IMR-90 (cell line): ENCODE measurements at regions not wholly inside any gene's neighbourhood (a gene's known extent, or its start where the extent isn't known, plus 50 kb on each side); places are given as distances from the start of the nearest gene placed in this dataset.

ENCODE experiments used
- ATAC-seq: fragments of 200-7000 bp; cut with Tn5 transposase; 2 replicates; pipeline ENCODE4 v1.9.1; 2020; ENCODE audit warnings: low read depth, mild to moderate bottlenecking, moderate library complexity
- BruUV-seq: library from RNA; stranded (reverse); fragments of 400-500 nt; replicated peaks from 2 replicates; lab custom pipeline; 2021; lab: Mats Ljungman, UMichigan
- CTCF ChIA-PET: fragments of 300-600 bp; formaldehyde crosslinking; extraction: SDS; loops from one replicate; lab custom pipeline; 2021; ENCODE audit warnings: antibody characterized with exemption; lab: Yijun Ruan, JAX
- POLR2A ChIA-PET: fragments of 300-600 bp; sonication (Branson Sonifier 250); formaldehyde crosslinking; loops from one replicate; lab custom pipeline; 2022; ENCODE audit warnings: antibody characterized with exemption; ENCODE audit not compliant: unreplicated experiment; lab: Charles Lee
- DNase-seq: peaks from one replicate; pipeline ENCODE4 v3.0.0; 2013
- H2AFZ ChIP-seq: replicated peaks from 2 replicates; pipeline ENCODE3; 2013; ENCODE audit warnings: low read length, mild to moderate bottlenecking; ENCODE audit not compliant: poor library complexity
- H2AK5ac ChIP-seq: 2 replicates; pipeline ENCODE4 v1.6.1; 2013; ENCODE audit warnings: low read depth, low read length, inconsistent platforms
- H2AK9ac ChIP-seq: replicated peaks from 2 replicates; pipeline ENCODE3; 2013; ENCODE audit warnings: mild to moderate bottlenecking, low read depth, low read length, moderate library complexity; ENCODE audit not compliant: poor library complexity
- H2BK120ac ChIP-seq: 2 replicates; pipeline ENCODE4 v1.6.1; 2013; ENCODE audit warnings: low read depth, low read length, inconsistent platforms
- H2BK15ac ChIP-seq: 3 replicates; pipeline ENCODE4 v1.6.1; 2013; ENCODE audit warnings: low read depth, low read length, inconsistent platforms
- H2BK20ac ChIP-seq: 2 replicates; pipeline ENCODE4 v1.6.1; 2013; ENCODE audit warnings: low read depth, mild to moderate bottlenecking, inconsistent platforms, low read length, moderate library complexity
- H2BK5ac ChIP-seq: 2 replicates; pipeline ENCODE4 v1.6.1; 2013; ENCODE audit warnings: mild to moderate bottlenecking, low read depth, low read length, inconsistent platforms; ENCODE audit not compliant: poor library complexity, severe bottlenecking
- H3K14ac ChIP-seq: replicated peaks from 2 replicates; pipeline ENCODE4 v1.6.1; 2013; ENCODE audit warnings: low read depth, low read length, inconsistent platforms
- H3K18ac ChIP-seq: 2 replicates; pipeline ENCODE4 v1.6.1; 2013; ENCODE audit warnings: low read depth, low read length, control low read depth
- H3K23ac ChIP-seq: 2 replicates; pipeline ENCODE4 v1.6.1; 2013; ENCODE audit warnings: low read depth, low read length, inconsistent platforms
- H3K27ac ChIP-seq: 2 replicates; pipeline ENCODE4 v1.5.1; 2013; ENCODE audit warnings: mild to moderate bottlenecking, control low read depth, low read length; ENCODE audit not compliant: insufficient read depth
- H3K27me3 ChIP-seq: 2 replicates; pipeline ENCODE4 v1.6.1; 2013; ENCODE audit warnings: low read length; ENCODE audit not compliant: control insufficient read depth, insufficient read depth
- H3K36me3 ChIP-seq: 2 replicates; pipeline ENCODE4 v1.6.1; 2013; ENCODE audit warnings: low read length, mixed read lengths; ENCODE audit not compliant: control insufficient read depth, insufficient read depth
- H3K4ac ChIP-seq: 2 replicates; pipeline ENCODE4 v1.6.1; 2013; ENCODE audit warnings: low read depth, low read length, inconsistent platforms
- H3K4me1 ChIP-seq: 2 replicates; pipeline ENCODE4 v1.6.1; 2013; ENCODE audit warnings: low read length, mixed read lengths; ENCODE audit not compliant: control insufficient read depth, insufficient read depth
- H3K4me2 ChIP-seq: 2 replicates; pipeline ENCODE4 v1.6.1; 2013; ENCODE audit warnings: low read depth, mild to moderate bottlenecking, control low read depth, low read length, moderate library complexity
- H3K4me3 ChIP-seq: 2 replicates; pipeline ENCODE4 v1.5.1; 2013; ENCODE audit warnings: low read depth, mild to moderate bottlenecking, control low read depth, low read length, moderate library complexity; ENCODE audit not compliant: insufficient read depth
- H3K56ac ChIP-seq: 2 replicates; pipeline ENCODE4 v1.6.1; 2013; ENCODE audit warnings: low read length, inconsistent platforms; ENCODE audit not compliant: insufficient read depth; ENCODE audit errors: extremely low read depth
- H3K79me1 ChIP-seq, 2 experiments: 2 replicates each; pipeline ENCODE4 v1.6.1; 2013; ENCODE audit warnings: low read length in 2 of 2, inconsistent platforms in 1 of 2, low read depth in 1 of 2
- H3K9ac ChIP-seq: 2 replicates; pipeline ENCODE4 v1.6.1; 2013; ENCODE audit warnings: low read depth, low read length, control low read depth
- H3K9me1 ChIP-seq: 2 replicates; pipeline ENCODE4 v1.6.1; 2013; ENCODE audit warnings: low read length, inconsistent platforms; ENCODE audit not compliant: insufficient read depth
- H3K9me3 ChIP-seq: 2 replicates; pipeline ENCODE4 v1.6.1; 2013; ENCODE audit warnings: low read length; ENCODE audit not compliant: control insufficient read depth, insufficient read depth
- H4K20me1 ChIP-seq: 2 replicates; pipeline ENCODE4 v1.6.1; 2013; ENCODE audit warnings: low read length, inconsistent platforms; ENCODE audit not compliant: insufficient read depth
- H4K5ac ChIP-seq: 2 replicates; pipeline ENCODE4 v1.6.1; 2013; ENCODE audit warnings: mild to moderate bottlenecking, low read depth, low read length, control low read depth
- H4K8ac ChIP-seq, 2 experiments: 2 replicates each; pipeline ENCODE4 v1.6.1; 2013; ENCODE audit warnings: low read depth in 2 of 2, low read length in 2 of 2, control low read depth in 1 of 2, inconsistent platforms in 1 of 2
- H4K91ac ChIP-seq: 2 replicates; pipeline ENCODE4 v1.6.1; 2013; ENCODE audit warnings: low read depth, low read length, inconsistent platforms; ENCODE audit not compliant: insufficient read depth
- CEBPB ChIP-seq: IDR thresholded peaks from 2 replicates; pipeline ENCODE4 v1.6.1; 2012; ENCODE audit warnings: low read depth, low read length, improper control_type of control experiment
- RAD21 ChIP-seq: IDR thresholded peaks from 2 replicates; pipeline ENCODE4 v1.6.1; 2012; ENCODE audit warnings: low read length, improper control_type of control experiment
- WGBS, 2 experiments: methylation state at CpG; one replicate each; pipeline versions ENCODE4 v1.1.5 to v1.1.7; 2013; ENCODE audit warnings: missing lambda C conversion rate in 2 of 2; ENCODE audit not compliant: insufficient read length in 1 of 2; ENCODE audit errors: extremely low coverage in 2 of 2; 5-methylcytosine and 5-hydroxymethylcytosine counted together
- dilution Hi-C: fragments of 300-500 bp; cut with HindIII; formaldehyde crosslinking; loops from one replicate; pipeline ENCODE4 v1.14.3; 2018; ENCODE audit warnings: low sequenced_read_pairs; ENCODE audit not compliant: unreplicated experiment
- in situ Hi-C: fragments of 300-500 bp; cut with MboI; formaldehyde crosslinking; loops from 3 replicates; pipeline ENCODE4 v1.14.3; 2019; ENCODE audit warnings: low sequenced_read_pairs, inconsistent platforms, mixed read lengths
- intact Hi-C: fragments of 100-400 bp; cut with micrococcal nuclease; formaldehyde crosslinking; loops from 2 replicates; pipeline ENCODE4 v1.10.0; 2022

GRCh38 chr10:60480865-60481563 is 91.3 kb upstream of the ANK3 start:
- Histone ChIP-seq H3K4me1 (no peaks in the 10 kb centered on the region), H3K56ac (no peak overlapping the region), H3K9me3 (no peaks in the 10 kb centered on the region), H2AK5ac (no peak overlapping the region), H2BK5ac (no peak overlapping the region), H2AFZ (no peak overlapping the region), H3K9me1 (no peaks in the 10 kb centered on the region; the same call in 1 of the 2 replicates), H4K8ac (no peak overlapping the region), H3K27ac (no peak overlapping the region), H3K4ac (no peak overlapping the region), H4K5ac (no peak overlapping the region), H4K91ac (no peak overlapping the region), H3K18ac (no peak overlapping the region), H2AK9ac (no peak overlapping the region), H3K36me3 (no peaks in the 10 kb centered on the region), H3K79me1 (no peaks in the 10 kb centered on the region), H4K20me1 (no peaks in the 10 kb centered on the region), H3K14ac (no peak overlapping the region), H2BK15ac (no peak overlapping the region), H2BK20ac (peak overlapping the region; percentile 11; the same call in 1 of the 2 replicates), H3K23ac (no peak overlapping the region), H3K9ac (no peak overlapping the region), H2BK120ac (no peak overlapping the region), H3K27me3 (peaks cover 2% of the 10 kb centered on the region; the same call in 1 of the 2 replicates), H3K4me2 (no peak overlapping the region), H3K4me3 (no peak overlapping the region)
- no TSS peak for BruUV-seq
- CTCF ChIA-PET, result interaction anchor here (0.7 kb wide), 1 partner anchor 20 kb away, joined by 3 read pairs; no protein-coding TSS in a partner anchor
- dilution Hi-C loops, result no loop called here
- peak; percentile 74 for ATAC-seq
- POLR2A ChIA-PET, result no interaction called here
- intact Hi-C loops, result loop anchor here (2.0 kb wide), 1 partner anchor 92 kb away; no protein-coding TSS in a partner anchor
- in situ Hi-C loops, result no loop called here
- TF ChIP-seq RAD21 (no peak), CEBPB (0 out of 2 replicates have a peak, but pooled peaks have one; percentile 8)
- 40% methylated on average over 2 of the region's 8 CpGs; no CpG with 5 or more reads in 1 of the 2 experiments for WGBS, 2 experiments
- peak; percentile 76 for DNase-seq
